NCI-H1417 (cell line): ENCODE measurements at regions not wholly inside any gene's neighbourhood (a gene's known extent, or its start where the extent isn't known, plus 50 kb on each side); places are given as distances from the start of the nearest gene placed in this dataset.
"Not testable (repeated sequence)": the region's sequence is repeated elsewhere in the genome, so short reads cannot be mapped to it uniquely, and the experiment has no call there.

Experiments used
- DNase-seq, 3 experiments: peaks; one replicate each; lab custom pipeline; 2025; lab: John Stamatoyannopoulos, UW

DNA sequence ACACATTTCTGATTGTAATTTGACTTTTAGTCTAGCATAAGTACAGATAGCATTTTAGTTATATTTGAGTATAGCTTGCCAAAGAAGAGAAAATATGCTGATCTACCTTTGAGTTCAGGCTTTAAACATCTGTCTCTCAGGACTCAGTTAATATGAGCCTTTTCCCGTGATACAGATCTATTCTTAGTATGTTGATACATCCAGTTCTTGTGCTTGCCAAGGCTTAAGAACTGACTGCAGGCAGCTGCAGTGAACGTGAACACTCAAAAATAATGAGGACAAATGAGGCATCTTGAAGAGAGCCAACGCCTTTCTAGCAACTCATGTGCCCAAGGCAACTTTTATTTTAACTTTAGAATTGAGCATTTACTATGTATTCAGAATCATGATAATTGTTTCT is 325.5 kb downstream of the SI start:
- DNase-seq: peak in 1 of 3 experiments; percentile 9

- no peak for DNase-seq
These were observed 329.7 kb downstream of the SI start for GRCh38 chr3:164748626-164749025.

DNA sequence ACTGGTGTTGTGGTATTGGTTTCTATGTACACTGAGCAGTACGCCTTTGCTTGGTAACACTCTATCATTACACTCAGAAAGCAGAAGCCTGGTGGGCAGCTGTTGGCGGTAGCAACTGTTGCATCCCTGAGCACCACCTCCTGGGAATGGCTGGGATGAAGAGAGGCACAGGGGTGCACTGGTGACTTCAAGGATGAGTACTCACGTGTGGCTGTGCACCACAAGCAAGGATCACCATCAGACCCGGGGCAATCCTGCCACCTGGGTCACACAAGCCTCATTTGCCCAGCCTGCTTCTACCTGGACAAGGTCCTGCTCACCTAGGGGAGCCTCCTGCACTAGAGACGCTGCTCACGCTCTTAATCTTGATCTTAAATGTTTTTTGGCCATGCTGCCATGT is 336.4 kb downstream of the SI start:
- DNase-seq: no peak

DNA sequence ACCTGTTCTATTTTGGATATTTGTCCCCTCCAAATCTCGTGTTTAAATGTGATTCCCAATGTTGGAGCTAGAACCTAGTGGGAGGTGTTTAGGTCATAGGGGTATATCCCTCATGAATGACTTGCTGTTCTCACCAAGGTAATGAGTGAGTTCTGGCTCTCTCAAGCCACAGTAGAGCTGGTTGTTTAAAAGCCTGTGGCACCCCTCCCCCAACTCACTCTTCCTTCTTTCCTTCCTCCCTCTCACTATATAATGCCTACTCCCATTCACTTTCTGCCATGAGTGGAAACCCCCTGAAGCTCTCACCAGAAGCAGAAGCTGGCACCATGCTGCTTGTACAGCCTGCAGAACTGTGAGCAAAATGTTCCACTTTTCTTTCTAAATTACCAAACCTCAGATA is 341.1 kb downstream of the SI start:
- DNase-seq: no peak

DNA sequence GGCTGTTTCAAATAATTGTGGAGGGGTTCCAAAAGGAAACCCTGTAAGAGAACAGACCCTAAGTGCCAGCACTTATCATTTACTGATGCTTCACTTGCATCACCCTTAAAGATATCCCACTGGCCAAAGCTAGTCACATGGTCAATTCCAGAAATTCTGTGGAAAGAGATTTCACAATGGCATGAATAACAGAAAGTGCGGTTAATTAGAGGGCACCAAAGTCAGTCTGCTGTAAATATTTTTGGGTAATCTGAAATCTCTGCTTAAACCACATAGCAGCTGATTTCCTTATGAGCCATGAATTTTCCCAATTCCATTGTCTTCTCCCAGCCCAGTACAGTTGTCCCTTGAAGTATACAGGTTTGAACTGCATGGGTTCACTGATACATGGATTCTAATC is 346.1 kb downstream of the SI start:
- no peak for DNase-seq

DNA sequence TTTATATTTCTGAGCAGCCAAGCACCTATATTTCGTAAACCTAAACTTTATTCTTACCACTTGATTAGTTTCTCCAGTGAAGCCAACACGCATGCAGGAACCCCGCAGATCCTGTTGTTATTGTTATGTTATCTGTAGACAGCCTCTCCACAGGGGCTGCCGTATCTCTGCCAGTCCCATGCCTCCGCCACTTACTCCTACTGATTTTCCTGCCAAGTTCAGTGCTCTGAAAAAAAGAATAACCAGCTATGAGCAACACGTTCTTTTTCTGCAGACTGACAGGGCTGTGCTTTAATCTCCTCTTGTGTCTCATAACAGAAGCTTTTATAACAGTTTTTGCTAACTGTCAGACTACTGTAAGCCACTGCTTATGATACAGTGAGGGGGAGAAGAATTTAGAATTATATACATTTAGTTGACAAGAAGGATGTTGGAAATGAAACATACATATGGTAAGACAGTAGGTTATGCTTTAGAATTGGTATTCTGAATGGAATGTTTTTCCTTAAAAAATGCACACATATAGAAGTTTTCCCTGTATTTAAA is 347.4 kb downstream of the SI start:
- no peak for DNase-seq

DNA sequence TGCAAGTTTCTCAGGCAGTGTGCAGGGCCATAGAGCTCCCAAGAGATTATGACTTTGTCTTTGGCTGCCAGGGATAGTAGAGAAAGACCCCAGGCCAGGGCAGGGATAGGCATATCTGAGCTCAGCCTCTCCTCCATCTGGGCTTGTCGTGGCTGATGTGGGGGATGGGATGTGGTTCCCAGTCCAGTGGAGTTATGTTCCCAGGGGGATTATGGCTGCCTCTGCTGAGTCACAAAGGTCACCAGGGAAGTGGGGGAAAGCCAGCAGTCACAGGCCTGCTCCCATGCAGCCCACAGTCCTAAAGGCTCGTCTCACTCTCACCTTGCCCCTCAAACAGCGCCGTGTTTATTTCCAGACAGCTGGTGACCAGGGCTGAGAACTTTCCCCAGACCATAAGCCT is 354.9 kb downstream of the SI start:
- DNase-seq: no peak

DNA sequence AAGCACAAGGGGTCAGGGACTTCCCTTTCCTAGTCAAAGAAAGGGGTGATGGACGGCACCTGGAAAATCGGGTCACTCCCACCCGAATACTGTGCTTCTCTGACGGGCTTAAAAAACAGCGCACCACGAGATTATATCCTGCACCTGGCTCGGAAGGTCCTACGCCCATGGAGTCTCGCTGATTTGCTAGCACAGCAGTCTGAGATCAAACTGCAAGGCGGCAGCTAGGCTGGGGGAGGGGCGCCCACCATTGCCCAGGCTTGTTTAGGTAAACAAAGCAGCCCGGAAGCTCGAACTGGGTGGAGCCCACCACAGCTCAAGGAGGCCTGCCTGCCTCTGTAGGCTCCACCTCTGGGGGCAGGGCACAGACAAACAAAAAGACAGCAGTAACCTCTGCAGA is 375.5 kb downstream of the SI start:
- DNase-seq: not testable (repeated sequence)

DNA sequence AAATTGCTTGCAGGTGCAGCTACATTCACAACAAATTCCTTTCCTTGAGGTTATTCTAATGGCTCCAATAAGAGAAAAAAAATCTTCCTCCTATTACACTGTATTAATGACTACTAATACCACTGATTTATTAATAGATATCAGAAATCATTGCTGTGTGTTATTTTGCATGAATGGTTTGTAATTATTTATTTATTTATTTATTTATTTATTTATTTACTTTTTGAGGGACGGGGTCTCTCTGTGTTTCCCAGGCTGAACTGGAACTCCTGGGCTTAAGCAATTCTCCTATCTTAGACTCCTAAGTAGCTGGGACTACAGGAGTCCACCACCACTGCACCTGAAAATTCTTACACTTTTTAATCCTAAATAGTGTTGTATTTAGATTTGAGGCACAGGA is 390.4 kb downstream of the SI start:
- DNase-seq: no peak

GRCh38 chr3:164687211-164687610 is 391.1 kb downstream of the SI start:
- no peak for DNase-seq

- no peak for DNase-seq
These were observed 394.8 kb downstream of the SI start for GRCh38 chr3:164683489-164683888.

GRCh38 chr3:164679245-164679644 is 399.1 kb downstream of the SI start:
- DNase-seq: no peak

- DNase-seq: no peak
These were observed 401.0 kb downstream of the SI start for GRCh38 chr3:164677317-164677716.

- DNase-seq: no peak
These were observed 404.6 kb downstream of the SI start for GRCh38 chr3:164673738-164674137.

GRCh38 chr3:164658125-164658524 is 420.2 kb downstream of the SI start:
- peak in 2 of 3 experiments; percentile 3 to 32 for DNase-seq

DNA sequence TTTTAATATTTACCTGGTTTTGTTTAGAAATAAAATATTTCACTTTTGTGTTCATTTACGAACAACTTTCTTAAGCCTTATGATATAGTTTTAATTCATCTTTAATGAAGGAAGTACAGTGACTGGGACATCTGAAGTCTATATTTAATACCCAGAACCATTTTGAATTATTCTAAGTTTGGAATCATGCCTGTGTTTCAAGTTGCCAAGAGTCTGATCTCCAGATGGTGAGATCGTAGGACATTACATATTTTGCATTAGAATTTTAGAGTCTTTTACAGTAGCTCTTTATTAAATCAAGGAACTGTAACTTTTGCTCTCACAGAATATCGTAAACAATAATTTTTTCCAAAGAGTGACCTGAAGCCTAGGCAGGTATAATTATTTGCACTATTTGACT is 420.7 kb downstream of the SI start:
- DNase-seq: no peak

- no peak for DNase-seq
These were observed 422.8 kb downstream of the SI start for GRCh38 chr3:164655462-164655861.

DNA sequence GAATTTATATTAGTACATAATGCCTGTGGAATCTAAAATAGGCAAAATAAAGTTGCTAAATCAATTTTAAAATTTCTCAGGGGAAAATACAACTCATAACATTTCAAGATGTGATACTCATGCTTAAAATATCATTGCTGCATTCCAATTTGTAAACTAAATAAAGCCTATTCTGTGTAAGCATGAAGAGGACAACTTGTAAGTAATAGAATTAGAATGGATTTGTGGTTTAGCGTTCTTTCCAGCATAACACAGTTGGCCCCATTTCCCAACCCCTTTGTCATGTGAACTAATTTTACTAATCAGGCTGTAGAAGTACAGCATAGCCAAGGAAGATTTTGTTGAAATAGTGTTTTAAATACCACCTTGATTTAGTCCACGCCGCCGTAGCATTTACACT is 437.2 kb downstream of the SI start:
- DNase-seq: no peak

- DNase-seq: no peak
These were observed 437.7 kb downstream of the SI start for GRCh38 chr3:164640591-164640990.

GRCh38 chr3:164620956-164621355 is 457.3 kb downstream of the SI start:
- no peak for DNase-seq

DNA sequence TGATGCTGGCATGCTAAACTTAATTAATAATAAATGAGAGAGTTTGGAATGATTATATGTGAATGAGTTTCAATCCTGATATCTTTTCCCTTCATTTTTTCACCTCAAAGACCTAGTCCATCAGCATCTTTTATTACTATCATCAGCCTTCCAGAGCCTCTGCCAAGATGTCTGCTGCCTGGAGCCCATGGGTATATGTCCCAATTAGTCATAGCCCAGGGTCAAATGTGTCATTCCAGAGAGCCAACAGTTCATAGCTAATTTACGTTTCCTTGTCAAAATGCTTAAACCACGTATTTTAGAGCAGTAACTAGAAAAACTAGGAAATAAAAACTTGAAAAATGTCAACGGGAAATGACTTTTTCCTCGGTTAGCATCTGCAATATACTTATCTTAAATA is 457.9 kb downstream of the SI start:
- no peak for DNase-seq

DNA sequence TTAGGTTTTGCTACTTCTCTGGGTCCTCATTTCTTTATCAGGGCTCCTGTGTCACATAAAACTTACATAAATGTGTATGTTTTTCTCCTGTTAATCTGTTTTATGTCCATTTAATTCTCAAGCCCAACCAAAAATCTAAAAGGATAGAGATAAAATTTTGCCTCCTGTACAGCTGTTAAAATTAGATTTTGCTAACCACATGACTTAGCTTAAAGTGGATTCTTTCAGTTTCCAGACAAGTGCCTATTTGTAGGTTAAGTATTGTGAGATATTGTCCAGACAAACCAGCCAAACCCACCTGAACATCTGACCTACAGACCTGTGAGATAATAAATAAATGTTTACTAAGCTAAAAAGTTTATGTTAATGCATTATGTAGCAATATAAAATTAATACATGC is 465.5 kb downstream of the SI start:
- DNase-seq: no peak

GRCh38 chr3:164608554-164609276 is 469.6 kb downstream of the SI start:
- no peak for DNase-seq

DNA sequence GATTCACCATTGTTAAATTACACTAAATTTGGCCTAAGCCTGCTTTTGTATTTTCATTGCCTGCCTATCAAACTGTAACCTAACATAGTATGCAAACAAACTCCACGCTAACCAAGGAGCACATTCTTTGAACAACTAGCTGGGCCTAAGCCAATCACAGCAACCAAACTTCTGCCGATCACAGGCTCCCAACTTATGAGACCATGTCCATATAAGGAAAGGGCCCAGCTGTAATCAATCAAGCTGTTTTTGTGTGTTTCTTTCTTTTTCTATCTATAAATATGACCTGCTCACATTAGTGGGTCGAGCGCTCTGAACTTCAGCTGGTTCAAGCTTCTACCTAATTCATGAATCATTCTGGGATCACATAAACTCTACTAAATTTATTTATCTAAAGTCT is 473.6 kb downstream of the SI start:
- no peak for DNase-seq
